HUES64 (cell line): ENCODE measurements at regions not wholly inside any gene's neighbourhood (a gene's known extent, or its start where the extent isn't known, plus 50 kb on each side); places are given as distances from the start of the nearest gene placed in this dataset.

Experiments
- H3K27ac ChIP-seq: 2 replicates; pipeline ENCODE4 v1.7.0; 2013; ENCODE audit warnings: low read depth, low read length, inconsistent platforms
- H3K27me3 ChIP-seq: 2 replicates; pipeline ENCODE4 v1.6.1; 2013; ENCODE audit warnings: mild to moderate bottlenecking, low read length; ENCODE audit not compliant: insufficient read depth
- H3K36me3 ChIP-seq: 2 replicates; pipeline ENCODE4 v1.6.1; 2013; ENCODE audit warnings: mild to moderate bottlenecking, low read length; ENCODE audit not compliant: insufficient read depth
- H3K4me1 ChIP-seq: 2 replicates; pipeline ENCODE4 v1.6.1; 2013; ENCODE audit warnings: mild to moderate bottlenecking, low read length, moderate library complexity; ENCODE audit not compliant: insufficient read depth
- H3K4me3 ChIP-seq: 2 replicates; pipeline ENCODE4 v1.5.1; 2013; ENCODE audit warnings: mild to moderate bottlenecking, low read length, moderate library complexity
- H3K9ac ChIP-seq: 2 replicates; pipeline ENCODE4 v1.6.1; 2013; ENCODE audit warnings: mild to moderate bottlenecking, low read depth, low read length
- H3K9me3 ChIP-seq: 2 replicates; pipeline ENCODE4 v1.6.1; 2013; ENCODE audit warnings: low read depth, low read length; ENCODE audit not compliant: insufficient read depth
- WGBS: fragments of 150-250, 120-280 bp; methylation state at CpG from one replicate; pipeline ENCODE4 v1.1.7; 2013; ENCODE audit warnings: missing lambda C conversion rate; 5-methylcytosine and 5-hydroxymethylcytosine counted together

DNA sequence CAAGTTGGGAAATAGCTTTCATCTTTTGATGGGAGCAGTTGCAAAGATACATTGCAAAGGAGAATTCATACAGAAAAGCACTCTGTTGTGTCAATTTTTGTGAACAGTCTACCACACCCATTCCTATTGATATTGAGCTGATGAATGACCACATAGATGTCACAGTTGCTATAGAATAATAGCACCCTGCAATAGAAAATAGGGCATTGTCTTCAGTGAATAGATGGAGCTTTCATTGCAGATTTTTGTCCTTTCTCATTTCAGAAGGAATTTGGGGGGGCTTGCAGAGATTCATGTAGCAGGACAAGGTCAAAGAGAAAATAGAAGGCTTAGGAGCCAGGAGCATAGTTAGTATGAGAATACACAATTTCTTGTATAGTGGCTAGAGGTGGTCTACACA is 237.9 kb downstream of the TMEM38B start:
- Histone ChIP-seq H3K4me3 (no peak overlapping the region), H3K4me1 (no peaks in the 10 kb centered on the region), H3K36me3 (no peaks in the 10 kb centered on the region), H3K9ac (no peak overlapping the region), H3K27me3 (no peaks in the 10 kb centered on the region), H3K9me3 (no peaks in the 10 kb centered on the region), H3K27ac (no peak overlapping the region)

DNA sequence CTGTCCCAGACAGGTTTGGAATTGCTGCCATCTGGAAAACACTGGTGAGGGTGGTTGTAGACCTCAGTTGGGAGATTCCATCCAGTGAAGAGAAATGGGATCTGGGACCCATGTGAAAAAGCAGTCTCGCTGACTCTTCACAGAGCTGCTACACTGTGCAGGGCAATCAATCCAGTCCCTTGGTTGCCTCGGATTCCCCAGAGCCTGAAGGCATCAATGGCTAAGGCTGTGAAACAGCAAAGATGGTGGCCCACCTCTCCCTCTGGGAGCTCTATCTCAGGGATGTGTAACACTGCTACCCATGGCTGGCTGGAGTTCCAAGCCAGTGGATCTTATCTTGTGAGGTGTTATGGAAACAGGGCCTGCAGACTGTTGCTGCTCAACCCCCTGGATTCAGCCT is 256.1 kb downstream of the TMEM38B start:
- Histone ChIP-seq H3K9ac (no peak overlapping the region), H3K4me1 (peaks cover 8% of the 10 kb centered on the region), H3K36me3 (no peaks in the 10 kb centered on the region), H3K4me3 (no peak overlapping the region), H3K27ac (no peak overlapping the region), H3K27me3 (no peaks in the 10 kb centered on the region), H3K9me3 (0 out of 2 replicates have a peak, but pooled peaks cover 2% of the 10 kb centered on the region)
- WGBS = 92% methylated on average over 2 of the region's 2 CpGs

DNA sequence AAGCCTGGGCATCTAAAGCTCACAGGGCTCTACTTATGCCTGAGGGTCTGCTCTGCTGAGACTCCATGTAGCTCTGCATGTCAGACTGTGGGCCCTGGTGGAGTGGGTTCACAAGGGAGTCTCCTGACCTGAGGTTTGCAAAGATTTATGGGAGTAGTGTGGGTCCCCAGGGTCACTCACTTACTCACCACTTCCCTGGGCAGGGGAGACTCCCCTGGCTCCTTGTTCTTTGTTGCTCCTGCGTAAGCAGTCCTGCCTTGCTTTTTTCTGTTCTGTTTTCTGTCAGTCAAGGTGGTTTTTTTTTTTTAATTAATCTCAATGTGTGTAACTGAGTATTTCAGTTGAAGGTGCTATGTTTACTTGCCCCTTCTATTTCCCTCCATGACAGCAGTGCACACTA is 256.6 kb downstream of the TMEM38B start:
- H3K36me3 ChIP-seq = no peaks in the 10 kb centered on the region
- 0 out of 2 replicates have a peak, but pooled peaks cover 2% of the 10 kb centered on the region for H3K9me3 ChIP-seq
- WGBS = 100% methylated on average over 1 of the region's 1 CpG
- H3K27me3 ChIP-seq = no peaks in the 10 kb centered on the region
- H3K9ac ChIP-seq = no peak overlapping the region
- no peak overlapping the region for H3K4me3 ChIP-seq
- H3K27ac ChIP-seq = no peak overlapping the region
- H3K4me1 ChIP-seq = peaks cover 8% of the 10 kb centered on the region

DNA sequence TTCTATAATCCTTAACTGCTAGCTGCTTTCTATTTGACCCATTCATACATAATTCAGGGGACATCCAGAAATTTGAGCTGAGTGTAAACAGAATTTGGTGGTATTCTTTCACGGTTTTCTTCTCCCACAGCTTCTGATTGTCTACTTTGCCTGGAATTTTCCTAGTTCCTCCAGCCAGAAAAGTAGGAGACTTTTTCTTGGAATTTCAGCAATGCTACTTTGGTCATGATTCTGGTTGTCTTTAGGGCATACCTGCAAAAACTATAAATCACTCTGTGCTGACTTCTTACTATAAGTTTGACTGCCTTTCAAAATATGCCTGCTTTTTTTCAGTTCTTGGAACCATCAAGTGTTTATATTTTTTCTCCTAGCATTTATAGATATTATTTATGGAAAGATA is 260.2 kb downstream of the TMEM38B start:
- Histone ChIP-seq H3K36me3 (no peaks in the 10 kb centered on the region), H3K27ac (no peak overlapping the region), H3K4me1 (peaks cover 19% of the 10 kb centered on the region), H3K9ac (no peak overlapping the region), H3K27me3 (no peaks in the 10 kb centered on the region), H3K9me3 (no peaks in the 10 kb centered on the region), H3K4me3 (no peak overlapping the region)
- 71% methylated on average over 1 of the region's 1 CpG for WGBS

DNA sequence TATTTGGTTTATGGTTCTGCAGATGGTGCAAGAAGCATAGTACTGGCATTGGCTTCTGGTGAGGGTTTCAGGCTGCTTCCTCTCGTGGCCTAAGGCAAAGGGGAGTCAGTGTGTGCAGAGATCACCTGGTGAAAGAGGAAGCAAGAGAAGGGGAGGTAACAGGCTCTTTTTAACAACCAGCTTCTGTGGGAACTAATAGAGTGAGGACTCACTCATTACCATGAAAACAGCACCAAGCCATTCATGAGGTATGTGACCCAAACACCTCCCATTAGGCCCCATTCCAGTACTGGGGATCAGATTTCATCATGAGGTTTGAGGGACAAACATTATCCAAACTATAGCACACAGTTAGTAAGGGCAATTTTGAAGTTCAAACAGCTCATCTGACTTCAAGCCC is 263.5 kb downstream of the TMEM38B start:
- Histone ChIP-seq H3K4me1 (peaks cover 19% of the 10 kb centered on the region), H3K36me3 (no peaks in the 10 kb centered on the region), H3K9me3 (no peaks in the 10 kb centered on the region), H3K27me3 (no peaks in the 10 kb centered on the region), H3K4me3 (no peak overlapping the region), H3K27ac (peak overlapping the region; percentile 72; the same call in 1 of the 2 replicates), H3K9ac (no peak overlapping the region)
- 27% methylated on average over 1 of the region's 1 CpG for WGBS

DNA sequence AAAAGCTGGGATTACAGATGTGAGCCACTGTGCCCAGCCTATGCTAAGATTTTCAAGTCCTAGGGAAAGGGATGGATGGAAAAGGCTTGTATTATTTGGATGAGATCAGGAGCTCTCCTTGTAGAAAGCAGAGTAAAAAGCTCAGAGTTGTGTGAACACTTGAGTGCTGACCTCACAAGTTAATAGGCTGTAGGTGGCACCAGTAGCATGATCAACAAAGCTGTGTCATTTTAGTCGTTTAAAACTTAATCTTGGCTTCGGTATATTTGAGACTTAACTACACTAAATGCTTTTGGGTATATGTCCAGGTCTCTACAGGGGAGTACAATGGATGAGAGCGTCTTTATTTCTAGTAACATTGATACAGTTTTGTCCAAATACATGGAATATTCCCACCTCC is 264.2 kb downstream of the TMEM38B start:
- Histone ChIP-seq H3K27ac (no peak overlapping the region), H3K4me1 (peaks cover 22% of the 10 kb centered on the region), H3K4me3 (no peak overlapping the region), H3K9me3 (no peaks in the 10 kb centered on the region), H3K27me3 (no peaks in the 10 kb centered on the region), H3K9ac (no peak overlapping the region), H3K36me3 (no peaks in the 10 kb centered on the region)
- 92% methylated on average over 3 of the region's 3 CpGs for WGBS

DNA sequence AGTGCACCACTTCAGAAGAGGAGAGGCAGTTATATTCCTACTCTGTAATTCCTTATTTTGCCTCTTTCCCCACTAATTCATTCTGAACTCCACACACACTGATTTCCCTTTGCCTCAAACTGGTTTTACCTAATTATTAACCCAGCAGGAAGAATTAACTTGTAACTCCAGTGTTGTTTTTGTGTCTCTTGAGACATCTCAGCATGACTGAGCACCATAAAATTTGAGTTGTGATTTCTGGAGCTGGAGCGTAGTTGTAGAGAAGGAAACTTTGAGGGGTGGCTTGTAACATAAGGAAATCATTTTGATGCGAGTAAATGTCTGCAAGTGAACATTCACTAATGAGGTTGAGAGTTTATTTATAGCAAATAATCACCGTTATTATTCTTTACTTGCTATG is 265.2 kb downstream of the TMEM38B start:
- 89% methylated on average over 3 of the region's 3 CpGs for WGBS
- H3K9me3 ChIP-seq = no peaks in the 10 kb centered on the region
- H3K27ac ChIP-seq = no peak overlapping the region

DNA sequence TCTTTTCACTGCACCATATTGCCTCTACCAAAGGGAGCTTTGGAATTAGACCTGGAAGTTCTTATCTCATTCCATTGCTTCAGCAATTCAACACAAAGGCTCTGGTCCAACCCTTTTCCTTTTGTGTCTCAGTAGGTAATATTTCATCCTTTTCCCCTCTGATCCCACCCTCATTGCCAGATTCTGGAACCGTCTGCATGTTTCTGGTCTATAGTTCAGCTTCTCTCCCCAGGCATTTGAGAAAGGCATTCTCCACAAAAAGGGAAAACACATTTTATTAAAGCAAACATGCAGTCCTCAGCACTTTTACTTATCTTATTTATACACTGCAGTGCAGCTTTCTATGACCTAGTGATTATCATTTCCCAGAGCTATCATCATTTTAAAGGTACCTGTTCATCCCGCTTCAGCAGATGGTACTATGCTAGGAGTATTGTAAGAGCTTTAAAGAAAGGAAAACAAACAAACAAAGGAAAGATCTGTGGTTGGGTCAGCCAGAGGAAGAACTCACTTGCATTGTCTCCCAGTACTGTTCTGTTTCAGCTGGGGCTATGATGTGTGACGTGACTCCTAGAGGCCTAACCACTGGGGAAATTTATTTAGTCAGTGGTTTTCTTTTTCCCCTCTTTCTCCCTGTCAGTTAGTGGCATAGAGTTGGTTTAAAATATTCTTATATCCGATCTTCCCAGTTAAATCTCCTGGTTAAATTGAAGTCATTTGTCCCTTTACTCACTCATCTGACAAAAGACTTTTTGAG is 269.2 kb downstream of the TMEM38B start:
- H3K9me3 ChIP-seq = no peaks in the 10 kb centered on the region
- peaks cover 7% of the 10 kb centered on the region for H3K4me1 ChIP-seq
- H3K9ac ChIP-seq = no peak overlapping the region
- WGBS = 80% methylated on average over 3 of the region's 4 CpGs
- no peaks in the 10 kb centered on the region for H3K27me3 ChIP-seq
- H3K36me3 ChIP-seq = no peaks in the 10 kb centered on the region
- H3K27ac ChIP-seq = no peak overlapping the region
- no peak overlapping the region for H3K4me3 ChIP-seq

More for the DNA sequence above, 265.2 kb downstream of the TMEM38B start:
- Histone ChIP-seq H3K36me3 (no peaks in the 10 kb centered on the region), H3K4me3 (no peak overlapping the region), H3K4me1 (peaks cover 22% of the 10 kb centered on the region), H3K9ac (no peak overlapping the region), H3K27me3 (no peaks in the 10 kb centered on the region)

DNA sequence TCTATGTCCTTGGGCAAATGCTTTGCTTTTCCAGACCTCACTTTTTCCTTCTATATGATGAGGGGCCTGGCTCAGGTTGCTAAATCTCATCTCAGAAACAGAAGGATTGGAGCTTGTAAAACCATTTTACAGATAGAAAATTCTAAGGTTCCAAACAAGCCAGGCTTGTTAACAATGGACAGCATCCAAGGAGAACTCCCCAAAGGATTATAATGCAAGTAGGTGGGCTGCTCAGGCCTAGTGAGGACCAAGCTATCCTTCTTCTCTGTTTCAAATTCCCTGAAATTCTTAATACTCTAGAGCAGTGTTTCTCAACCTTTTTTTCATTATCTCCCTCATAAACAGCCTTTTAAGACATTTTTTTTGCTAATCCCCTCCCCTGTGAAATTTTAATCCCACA is 269.8 kb downstream of the TMEM38B start:
- Histone ChIP-seq H3K27me3 (no peaks in the 10 kb centered on the region), H3K27ac (no peak overlapping the region), H3K4me1 (peaks cover 9% of the 10 kb centered on the region), H3K36me3 (no peaks in the 10 kb centered on the region), H3K9ac (no peak overlapping the region), H3K9me3 (no peaks in the 10 kb centered on the region), H3K4me3 (no peak overlapping the region)

DNA sequence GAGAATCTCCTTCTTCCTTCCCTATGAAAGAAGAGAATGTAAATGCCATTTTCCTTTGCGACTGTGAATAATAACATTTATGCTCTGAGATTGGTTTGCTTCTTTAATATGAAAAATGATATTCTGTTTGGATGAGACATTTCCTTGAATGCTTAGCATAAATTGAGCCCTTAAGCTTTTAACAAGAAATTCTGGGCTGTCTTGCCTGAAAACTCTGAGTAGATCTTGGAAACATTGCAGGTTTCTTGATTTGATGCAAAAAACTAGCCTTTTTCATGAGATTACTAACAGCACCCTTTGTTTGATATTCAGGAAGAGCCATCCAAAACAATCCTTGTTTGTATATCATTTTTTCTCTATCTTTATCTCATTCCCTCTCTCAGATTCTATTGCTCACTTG is 272.5 kb downstream of the TMEM38B start:
- H3K9ac ChIP-seq = no peak overlapping the region
- no peaks in the 10 kb centered on the region for H3K27me3 ChIP-seq
- H3K4me1 ChIP-seq = peaks cover 17% of the 10 kb centered on the region
- no peaks in the 10 kb centered on the region for H3K9me3 ChIP-seq
- no peak overlapping the region for H3K4me3 ChIP-seq
- WGBS = 94% methylated on average over 1 of the region's 1 CpG
- no peaks in the 10 kb centered on the region for H3K36me3 ChIP-seq
- no peak overlapping the region for H3K27ac ChIP-seq

DNA sequence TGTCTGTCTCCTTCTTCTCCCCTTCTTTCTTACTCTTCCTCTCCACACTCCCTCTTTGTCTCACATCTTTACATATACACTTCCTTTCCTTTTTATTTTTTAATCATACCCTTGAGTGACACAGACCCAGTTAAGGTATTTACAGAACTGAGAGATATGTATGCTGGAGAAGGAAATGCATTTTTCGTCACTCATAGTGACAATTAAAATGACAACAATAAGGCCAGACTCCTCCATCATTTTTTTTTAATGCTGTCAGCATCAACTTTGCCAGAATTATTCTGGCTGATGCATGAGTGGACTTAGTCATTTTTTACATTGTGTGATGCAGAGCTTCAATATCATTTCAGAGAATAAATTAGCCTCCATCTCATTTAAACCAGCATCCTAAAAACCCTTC is 272.9 kb downstream of the TMEM38B start:
- WGBS = no CpG with 5 or more reads among the region's 1 CpG
- Histone ChIP-seq H3K9me3 (no peaks in the 10 kb centered on the region), H3K27ac (no peak overlapping the region), H3K9ac (no peak overlapping the region), H3K4me3 (no peak overlapping the region), H3K4me1 (peaks cover 17% of the 10 kb centered on the region), H3K36me3 (no peaks in the 10 kb centered on the region), H3K27me3 (peaks cover 2% of the 10 kb centered on the region)

DNA sequence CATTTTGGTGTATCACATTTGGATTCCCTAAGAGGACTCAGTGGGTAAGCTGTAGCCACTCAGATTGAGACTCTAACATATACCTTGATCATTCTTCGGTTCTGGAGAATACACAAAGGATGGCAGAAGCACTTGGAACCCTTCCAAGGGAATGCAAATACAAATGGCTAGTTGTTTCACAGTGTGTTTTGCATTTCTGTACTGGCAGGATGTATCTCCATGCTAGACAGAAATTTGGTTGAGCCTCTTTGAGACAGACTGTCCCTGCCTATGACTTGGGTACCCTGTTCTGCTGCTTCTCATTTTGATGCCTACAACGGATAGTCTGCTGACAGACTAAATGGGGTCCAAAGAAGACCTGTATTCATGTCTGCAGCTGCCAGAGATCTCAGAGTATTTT is 273.5 kb downstream of the TMEM38B start:
- WGBS = 95% methylated on average over 2 of the region's 2 CpGs
- no peak overlapping the region for H3K4me3 ChIP-seq
- H3K9me3 ChIP-seq = no peaks in the 10 kb centered on the region
- H3K9ac ChIP-seq = no peak overlapping the region
- H3K36me3 ChIP-seq = no peaks in the 10 kb centered on the region
- H3K4me1 ChIP-seq = peaks cover 17% of the 10 kb centered on the region
- H3K27me3 ChIP-seq = peaks cover 7% of the 10 kb centered on the region
- H3K27ac ChIP-seq = no peak overlapping the region
